ENCODE measurements at regions not wholly inside any gene's neighbourhood (a gene's known extent, or its start where the extent isn't known, plus 50 kb on each side); places are given as distances from the start of the nearest gene placed in this dataset.
"Not testable (repeated sequence)": the region's sequence is repeated elsewhere in the genome, so short reads cannot be mapped to it uniquely, and the experiment has no call there.

DNA sequence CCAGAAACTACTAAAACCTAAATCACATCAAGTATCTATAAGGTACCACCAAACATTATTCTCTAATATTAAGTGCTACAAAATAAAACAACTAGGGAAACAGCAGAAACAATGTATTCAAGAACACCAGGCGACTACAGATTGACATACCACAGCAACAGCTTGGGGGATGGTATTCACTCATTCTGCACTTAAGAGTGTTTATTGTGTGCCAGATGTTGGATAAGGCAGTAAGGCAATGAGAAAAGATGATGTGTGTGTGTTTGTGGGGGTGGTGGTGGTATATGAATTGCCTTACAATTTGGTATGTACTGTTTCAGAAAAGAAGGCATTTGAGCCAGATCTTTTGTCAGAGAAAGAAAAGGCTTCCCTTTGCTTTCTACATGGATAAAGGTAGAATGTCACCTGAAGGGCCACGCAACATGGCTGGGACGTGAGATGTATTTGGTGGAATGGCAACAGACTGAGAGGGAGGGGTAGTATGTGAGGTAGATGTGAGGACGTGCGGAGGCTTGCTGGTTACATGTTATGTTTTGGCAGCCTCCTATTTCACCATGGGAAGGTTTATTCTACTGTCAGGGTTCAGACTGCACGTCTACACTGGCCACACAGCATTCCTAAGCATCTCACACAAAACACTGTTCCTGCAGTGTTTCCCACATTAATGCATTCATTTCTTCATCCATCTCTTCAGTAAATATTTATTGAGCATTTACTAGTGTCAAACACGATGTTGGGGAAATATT, 300.7 kb downstream of the KLF12 start:
- no peak for DNase-seq

DNA sequence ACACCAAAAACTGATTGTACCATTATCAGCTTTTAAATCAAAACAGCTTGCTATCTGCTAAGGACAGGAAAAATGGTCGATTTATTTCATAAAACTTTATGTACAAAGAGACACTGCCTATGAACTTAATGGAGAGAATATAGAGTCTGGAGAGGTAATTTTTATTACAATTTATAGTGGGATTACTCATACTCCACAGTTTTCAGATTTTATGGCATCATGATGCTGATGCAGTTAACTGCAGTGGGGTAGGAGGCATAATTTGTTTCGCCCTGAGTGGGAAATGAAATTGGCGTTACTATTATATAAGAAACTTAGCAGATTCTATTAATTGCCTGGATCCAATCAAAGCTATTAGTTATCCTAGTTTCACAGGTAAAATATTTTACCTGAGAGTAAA, 301.4 kb downstream of the KLF12 start:
- DNase-seq: no peak

DNA sequence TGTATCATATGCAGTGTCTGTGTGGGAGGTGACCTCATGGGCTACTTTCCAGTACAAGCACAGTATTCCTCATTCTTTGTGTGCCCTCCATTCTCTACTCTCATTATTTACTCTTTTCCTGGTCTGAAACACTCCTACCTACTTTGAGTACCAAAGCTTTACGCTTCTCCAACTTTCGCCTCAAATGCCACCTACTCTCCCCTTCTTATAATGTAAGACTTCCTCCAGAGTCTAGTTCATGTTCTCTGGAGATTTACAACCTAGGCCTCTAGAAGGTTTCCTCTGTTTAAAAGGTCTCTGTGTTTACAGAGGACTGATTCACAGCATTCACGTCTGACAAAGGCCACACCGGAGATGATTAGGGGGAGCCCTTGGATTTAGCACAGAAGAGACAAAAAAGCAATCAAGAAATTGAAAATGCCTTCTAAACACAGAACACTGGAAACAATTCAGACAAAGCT, 302.0 kb downstream of the KLF12 start:
- no peak for DNase-seq

DNA sequence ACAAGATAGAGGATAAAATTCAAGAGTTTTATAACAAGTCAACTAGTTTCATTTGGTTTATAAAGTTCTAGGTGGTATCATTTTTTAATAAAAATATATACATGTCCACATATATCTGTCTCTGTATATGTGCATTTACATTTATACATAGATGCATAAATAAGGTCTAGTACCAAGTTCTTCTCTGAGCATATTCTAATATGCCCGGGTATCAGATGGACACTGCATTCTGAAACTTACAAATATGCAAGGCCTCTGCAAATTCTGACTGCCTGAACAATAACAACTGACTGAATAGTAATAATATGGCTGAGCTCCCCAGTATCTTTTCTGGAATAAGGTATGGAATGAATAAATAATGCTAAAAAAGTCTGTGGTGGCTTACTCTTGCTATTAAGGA, 304.8 kb downstream of the KLF12 start:
- no peak for DNase-seq

DNA sequence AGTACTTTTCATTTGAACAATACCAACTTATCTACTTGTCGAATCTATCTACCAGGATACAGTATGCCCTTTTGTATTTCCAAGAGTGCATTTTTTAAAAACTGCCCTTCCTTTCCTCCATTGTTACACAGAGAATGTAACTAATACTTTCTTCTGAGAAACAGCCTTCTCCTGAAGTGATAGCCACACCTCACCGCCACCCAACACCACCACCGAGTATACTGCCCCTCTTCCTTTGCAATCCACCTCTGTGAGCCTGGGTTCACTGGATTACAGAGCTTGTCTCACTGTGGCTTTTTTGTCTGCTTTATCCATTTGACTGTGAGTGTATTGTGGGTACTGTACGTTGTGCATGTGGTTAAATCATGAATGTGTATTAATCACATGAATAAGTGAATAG, 305.4 kb downstream of the KLF12 start:
- DNase-seq: no peak

DNA sequence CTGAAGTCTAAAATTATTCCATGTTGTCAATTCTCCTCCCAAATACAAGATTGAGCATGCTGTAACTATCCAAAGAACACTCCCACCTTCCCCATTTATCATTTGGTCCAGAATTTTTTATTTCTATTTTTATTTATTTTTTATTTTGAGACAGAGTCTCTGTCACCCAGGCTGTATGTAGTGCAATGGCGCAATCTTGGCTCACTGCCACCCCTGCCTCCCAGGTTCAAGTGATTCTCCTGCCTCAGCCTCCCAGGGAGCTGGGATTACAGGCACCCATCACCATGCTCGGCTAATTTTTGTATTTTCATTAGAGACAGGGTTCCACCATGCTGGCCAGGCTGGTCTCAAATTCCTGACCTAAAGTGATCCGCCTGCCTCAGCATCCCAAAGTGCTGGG, 306.8 kb downstream of the KLF12 start:
- DNase-seq: no peak

DNA sequence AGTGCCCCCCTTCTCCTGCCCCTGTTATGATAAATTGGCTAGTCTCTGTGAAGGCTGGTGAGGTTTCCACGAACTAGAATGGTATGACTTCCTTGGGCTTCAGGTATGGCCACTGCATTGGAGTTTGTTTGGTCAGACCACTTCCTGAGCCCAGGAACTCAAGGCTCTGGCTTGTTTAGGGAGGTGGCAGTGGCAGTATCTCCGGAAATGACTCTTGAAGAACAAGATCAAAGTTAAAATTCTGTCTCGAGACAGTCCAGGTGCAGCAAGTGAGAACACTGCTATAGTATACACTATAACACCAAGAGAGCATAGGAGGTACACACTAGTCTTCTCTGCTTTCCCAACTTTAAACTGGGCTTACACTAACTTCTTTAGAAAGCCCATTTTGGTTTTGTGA, 309.1 kb downstream of the KLF12 start:
- DNase-seq: no peak

DNA sequence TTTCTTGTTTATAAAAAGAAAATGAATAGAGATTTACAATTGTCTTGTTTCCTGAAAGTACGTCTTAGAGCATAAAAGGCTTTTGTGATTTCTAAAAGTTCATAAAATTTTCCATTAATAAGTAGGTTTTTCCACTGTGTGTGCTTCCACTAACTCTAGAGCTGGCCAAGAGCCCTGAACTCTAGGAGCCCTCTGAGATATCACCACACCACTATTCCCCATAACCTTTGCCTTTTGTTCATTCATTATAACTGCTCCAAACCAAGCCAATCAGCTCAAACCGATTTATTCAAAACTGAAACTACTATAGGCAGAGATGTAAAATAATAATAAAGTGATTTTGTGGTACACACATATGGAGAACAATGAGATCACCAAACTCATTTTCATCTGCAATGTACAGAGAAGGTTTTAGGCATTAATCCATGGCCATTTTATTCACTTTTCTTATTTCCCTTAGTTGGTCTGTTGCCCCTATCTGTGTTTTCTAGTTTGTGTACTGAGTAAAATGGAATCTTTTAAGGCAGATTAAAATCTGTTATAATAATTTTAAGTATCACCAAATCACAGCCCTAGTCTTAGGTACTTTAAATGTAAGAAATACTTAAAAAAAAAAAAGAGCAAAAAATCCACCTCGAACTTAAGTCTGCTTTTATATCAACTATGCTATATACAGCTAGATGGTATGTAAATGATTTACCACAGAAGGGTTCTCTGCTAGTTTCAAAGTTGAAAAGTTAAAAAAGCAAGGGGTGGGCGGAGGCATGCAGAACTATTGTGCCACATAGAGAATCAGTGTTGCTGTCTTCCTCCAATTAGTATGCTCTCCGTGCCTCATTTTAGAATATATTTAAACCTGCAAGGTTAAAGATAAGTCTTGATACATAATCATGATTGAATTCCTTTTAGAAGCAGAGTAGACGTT, 311.3 kb downstream of the KLF12 start:
- no peak for DNase-seq

DNA sequence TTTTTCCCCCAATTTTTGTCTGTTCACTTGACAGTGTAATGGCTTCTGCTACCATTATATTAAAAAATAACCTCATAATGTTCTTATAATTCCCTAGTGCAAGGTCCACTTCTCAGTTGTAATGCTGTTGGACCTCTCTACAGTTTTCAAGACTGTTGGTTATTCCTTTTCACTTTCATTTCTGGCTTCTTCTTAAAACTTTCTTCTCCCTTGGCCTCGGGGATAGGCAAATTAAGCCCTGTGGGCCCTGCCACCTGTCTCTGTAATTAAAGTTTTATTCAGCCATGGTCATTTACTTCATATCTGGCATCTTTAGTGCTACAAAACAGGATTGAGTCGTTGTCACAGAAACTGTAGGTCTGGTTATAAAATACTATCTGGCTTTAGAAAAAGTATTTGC, 313.5 kb downstream of the KLF12 start:
- DNase-seq: no peak

DNA sequence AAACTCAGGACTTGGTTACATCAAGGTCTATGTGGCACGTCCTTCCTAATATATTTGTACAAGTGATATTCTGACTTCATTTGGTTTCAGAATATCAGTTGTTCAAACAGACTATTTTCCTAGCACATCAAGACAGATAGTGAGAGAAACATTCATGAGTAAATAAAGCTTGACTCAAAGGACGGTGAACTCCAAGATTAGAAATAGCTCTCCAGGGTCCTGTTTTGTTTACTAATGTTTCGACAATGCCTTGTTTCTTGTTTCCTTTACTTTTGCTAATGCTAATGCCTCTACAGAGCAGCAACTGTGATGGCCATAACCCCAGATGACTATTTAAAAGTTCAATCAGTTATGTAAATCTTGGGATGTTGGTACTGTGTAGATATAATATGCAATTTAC, 313.9 kb downstream of the KLF12 start:
- no peak for DNase-seq

DNA sequence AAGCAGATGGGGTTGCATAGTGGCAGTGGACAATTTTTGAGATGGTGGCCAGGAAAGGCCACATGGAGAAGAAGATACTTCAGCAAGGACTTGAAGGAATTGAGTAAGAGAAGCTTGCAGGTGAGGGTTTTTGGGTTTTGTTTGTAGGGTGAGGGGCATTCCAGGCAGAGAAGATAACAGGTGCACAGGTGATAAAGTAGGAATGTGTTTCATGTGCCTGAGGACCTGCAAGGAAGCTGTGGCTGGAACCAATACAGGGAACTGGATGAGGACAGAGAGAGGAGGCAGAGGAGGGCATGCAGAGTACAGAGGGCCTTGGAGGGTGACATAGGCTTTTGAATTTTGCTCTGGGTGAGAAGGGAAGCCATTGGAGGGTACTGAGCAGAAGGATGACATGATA, 314.5 kb downstream of the KLF12 start:
- no peak for DNase-seq

DNA sequence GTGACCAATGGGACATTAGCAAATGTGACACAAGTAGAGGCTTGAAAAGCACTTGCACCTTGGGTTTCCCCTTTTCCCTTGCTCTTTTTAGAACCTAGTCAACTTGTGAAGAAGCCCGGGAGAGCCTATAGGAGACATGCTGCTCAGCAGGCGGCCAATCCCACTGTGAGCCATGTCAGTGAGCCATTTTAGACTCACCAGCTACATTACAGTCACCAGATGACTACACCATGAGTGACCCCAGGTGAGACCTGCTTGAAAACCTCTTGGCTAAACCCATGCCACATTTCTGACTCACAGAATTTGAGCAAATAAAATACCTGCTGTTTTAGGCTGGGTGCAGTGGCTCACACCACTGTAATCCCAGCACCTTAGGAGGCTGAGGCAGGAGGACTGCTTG, 317.5 kb downstream of the KLF12 start:
- no peak for DNase-seq

DNA sequence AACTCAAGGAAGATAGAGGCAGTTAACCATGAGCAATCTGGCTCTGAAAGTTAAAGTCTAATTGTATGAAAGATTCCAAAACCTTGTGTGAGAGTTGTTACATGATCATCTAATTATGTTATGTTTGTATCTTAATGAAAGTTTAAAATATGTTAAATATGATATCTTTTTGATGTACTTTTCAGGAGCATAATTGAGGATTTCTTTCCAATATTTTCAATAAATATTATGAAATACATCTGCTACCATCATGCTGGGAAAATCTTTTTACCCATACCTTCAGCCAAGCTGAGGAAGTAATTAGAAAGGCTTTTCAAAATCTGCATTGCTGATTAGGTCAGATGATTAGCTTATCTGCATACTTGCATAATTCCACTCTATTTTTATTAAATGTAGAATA, 318.4 kb downstream of the KLF12 start:
- no peak for DNase-seq

DNA sequence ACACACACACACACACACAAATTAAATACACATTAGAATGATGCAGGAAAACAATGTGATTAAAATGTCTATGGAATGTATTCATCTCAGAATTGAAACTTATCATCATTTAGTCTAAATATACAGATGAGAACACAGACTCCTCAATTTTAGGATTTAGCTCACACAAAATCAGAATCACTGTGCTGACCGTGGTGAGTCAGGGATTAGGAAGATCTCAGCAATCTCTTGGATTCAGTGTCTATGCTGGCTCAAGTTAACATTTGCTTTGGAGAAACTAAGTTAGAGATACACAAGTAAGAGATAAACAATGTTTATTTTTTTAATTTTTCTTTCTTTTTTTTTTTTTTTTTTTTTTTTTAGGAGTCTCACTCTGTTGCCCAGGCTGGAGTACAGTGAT, 323.6 kb downstream of the KLF12 start:
- no peak for DNase-seq

DNA sequence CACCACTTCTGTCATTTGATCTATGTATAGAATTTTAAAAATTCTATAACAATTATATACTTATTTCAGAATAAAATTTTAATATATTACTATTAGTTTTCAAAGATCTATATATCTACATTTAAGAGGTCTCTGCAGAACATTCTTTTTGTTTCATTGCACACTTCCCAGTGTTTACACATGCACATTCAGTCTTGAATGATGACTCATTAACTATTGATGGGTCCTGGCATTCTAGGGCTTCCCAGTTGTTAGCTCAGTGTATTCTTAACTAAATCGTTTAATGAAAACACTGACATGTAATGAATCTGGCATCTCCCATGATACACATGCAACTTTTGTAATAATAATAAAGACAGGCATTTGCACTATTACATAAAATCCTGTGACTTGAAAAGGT, 324.6 kb downstream of the KLF12 start:
- peak; percentile 11 for DNase-seq

DNA sequence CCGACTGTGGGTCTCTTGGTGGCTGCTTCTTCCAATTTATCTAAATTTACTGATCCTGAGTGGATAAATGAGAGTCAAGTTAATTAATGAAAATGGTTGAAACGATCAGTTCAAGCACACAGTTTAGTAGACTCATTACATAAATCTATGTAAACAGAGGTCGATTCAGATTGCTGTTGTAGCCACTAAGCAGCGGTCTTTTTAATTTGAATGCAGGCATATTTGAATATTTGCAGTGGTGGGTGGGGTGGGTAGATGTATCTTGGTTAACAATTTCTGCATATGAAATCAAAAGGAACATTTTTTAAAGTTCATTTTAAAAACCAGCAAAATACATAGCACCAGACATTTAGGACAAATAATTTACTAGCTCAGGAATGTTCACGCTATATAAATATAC, 325.9 kb downstream of the KLF12 start:
- DNase-seq: no peak

DNA sequence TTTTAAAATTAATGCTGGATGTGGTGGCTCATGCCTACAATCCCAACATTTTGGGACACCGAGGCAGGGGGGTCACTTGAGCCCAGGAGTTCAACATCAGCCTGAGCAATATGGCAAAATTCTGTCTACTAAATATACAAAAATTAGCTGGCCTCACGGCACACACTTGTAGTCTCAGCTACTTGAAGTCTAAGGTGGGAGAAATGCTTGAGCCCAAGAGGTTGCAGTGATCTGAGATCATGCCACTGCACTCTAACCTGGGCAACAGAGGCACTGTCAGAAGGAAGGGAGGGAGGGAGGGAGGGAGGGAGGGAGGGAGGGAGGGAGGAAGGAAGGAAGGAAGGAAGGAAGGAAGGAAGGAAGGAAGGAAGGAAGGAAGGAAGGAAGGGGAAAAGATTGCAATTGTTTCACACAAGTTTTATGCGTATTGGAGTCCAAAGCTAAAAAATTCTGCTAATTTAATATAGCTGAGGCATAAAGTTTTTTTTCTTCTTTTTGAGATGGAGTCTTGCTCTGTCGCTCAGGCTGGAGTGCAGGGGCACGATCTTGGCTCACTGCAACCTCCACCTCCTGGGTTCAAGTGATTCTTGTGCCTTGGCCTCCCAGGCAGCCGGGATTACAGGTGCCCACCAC, 328.8 kb downstream of the KLF12 start:
- DNase-seq: not testable (repeated sequence)

DNA sequence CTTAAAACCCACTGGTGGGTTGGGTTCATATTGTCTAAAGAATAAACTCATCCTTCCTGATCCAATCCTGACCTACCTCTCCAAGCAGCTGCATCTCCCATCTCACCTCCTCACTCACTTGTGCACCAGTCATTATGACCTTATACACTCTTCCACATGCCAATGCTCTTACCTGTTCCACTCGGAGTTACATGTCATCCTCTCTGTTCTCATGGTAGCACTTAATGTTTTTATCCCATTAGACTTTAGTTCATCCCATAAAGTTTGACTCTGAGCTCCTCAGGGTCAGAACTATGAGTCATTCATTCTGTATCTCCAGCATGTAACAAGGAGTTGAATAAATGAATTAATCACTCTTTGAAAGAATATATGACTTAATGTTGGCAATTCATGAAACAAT, 330.2 kb downstream of the KLF12 start:
- no peak for DNase-seq

DNA sequence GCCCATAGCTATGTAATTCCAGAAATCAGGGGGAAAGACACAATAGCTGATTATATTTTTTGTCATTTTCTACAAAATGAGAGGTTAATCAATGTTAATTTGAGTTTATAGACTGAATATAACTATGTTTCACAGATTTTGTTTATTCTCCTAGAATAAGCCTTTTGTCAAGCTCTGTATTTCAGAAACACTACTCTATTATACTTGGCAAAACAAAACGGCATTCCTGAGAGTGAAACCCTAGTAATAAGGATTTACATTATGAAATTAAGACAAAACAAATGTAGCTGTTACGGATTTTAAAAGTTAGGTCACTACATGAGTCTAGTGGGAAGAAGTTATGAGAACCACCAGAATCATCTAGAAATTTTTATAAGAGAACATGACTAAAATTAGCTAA, 334.2 kb downstream of the KLF12 start:
- no peak for DNase-seq

DNA sequence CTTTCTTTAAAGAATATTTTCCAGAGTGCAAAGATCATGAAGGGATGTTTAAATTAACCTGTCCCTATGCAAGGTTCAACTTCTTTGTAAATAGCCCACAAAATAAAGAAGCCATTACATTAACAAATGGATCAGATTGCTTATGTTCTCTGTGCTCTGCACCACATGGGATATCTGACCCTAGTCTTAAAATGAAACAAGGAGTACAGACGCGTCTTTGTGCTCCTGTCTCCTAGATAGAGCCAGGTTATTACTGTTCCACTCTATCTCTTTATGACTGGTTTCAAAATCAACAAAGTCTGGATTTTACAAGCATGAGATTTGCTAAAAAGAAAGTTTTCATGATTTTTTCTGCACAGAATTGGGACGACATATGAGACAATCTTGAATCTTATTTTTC, 339.4 kb downstream of the KLF12 start:
- DNase-seq: no peak

DNA sequence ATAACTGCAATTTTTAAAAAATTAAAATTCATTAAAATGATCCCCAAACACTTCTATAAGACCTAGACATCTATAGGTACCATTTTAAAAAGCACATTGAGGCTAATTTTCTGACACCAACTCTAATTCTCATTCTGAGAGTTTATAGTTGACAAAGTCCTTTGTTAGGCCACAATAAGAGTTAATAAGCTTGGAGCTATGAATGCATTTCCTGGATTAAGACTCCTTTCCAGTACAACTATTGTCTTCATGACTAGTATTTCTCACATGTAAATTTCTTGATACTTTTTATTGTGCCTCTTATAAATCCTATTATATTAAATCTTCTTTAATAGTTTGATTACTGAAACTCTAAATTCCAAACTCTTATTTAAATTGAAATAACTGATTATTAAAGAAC, 340.8 kb downstream of the KLF12 start:
- no peak for DNase-seq

DNA sequence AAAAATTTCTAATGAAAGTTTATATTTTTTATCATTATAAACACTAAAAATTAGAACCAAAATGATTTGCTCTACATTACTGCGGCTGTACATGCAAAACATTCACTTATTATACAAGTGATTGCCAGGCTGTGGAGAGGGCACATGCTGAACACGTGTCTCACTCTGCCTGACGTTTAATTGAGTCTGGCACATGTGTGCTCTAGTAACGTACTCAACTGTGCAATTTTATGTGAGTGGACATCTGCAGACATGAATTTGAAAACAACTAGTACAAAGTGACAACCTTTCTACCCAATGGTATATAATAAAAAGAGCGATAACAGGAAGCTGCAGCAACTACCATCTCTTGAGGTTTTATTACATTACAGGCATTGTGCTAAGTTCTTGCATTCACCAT, 341.4 kb downstream of the KLF12 start:
- no peak for DNase-seq

All from DMS53 (cell line).